ENCODE measurements at regions not wholly inside any gene's neighbourhood (a gene's known extent, or its start where the extent isn't known, plus 50 kb on each side); places are given as distances from the start of the nearest gene placed in this dataset.
"Not testable (repeated sequence)": the region's sequence is repeated elsewhere in the genome, so short reads cannot be mapped to it uniquely, and the experiment has no call there.

- no peak for DNase-seq
Measured at GRCh38 chr6:79808921-79809320, 138.4 kb downstream of the ELOVL4 start.

GRCh38 chr6:79806661-79807060, 140.7 kb downstream of the ELOVL4 start:
- not testable (repeated sequence) for DNase-seq

- no peak for DNase-seq
Measured at GRCh38 chr6:79804732-79805131, 142.6 kb downstream of the ELOVL4 start.

- no peak for DNase-seq
Measured at GRCh38 chr6:79803917-79804316, 143.4 kb downstream of the ELOVL4 start.

- no peak for DNase-seq
Measured at GRCh38 chr6:79802657-79803300, 144.6 kb downstream of the ELOVL4 start.

- DNase-seq, result no peak
Measured at GRCh38 chr6:79801362-79801761, 146.0 kb downstream of the ELOVL4 start.

GRCh38 chr6:79798841-79799240, 148.5 kb downstream of the ELOVL4 start:
- no peak for DNase-seq

- no peak for DNase-seq
Measured at GRCh38 chr6:79797912-79798311, 149.4 kb downstream of the ELOVL4 start.

- DNase-seq, result no peak
Measured at GRCh38 chr6:79797163-79797764, 150.1 kb downstream of the ELOVL4 start.

- no peak for DNase-seq
Measured at GRCh38 chr6:79796197-79796596, 151.2 kb downstream of the ELOVL4 start.

GRCh38 chr6:79789896-79790295, 157.5 kb downstream of the ELOVL4 start:
- DNase-seq, result no peak

GRCh38 chr6:79788756-79789155, 157.6 kb downstream of the SH3BGRL2 start:
- no peak for DNase-seq

- DNase-seq, result no peak
Measured at GRCh38 chr6:79787626-79788025, 156.5 kb downstream of the SH3BGRL2 start.

GRCh38 chr6:79784395-79784753, 153.2 kb downstream of the SH3BGRL2 start:
- no peak for DNase-seq

- no peak for DNase-seq
Measured at GRCh38 chr6:79783670-79784394, 152.7 kb downstream of the SH3BGRL2 start.

- DNase-seq, result no peak
Measured at GRCh38 chr6:79782792-79783580, 151.9 kb downstream of the SH3BGRL2 start.

GRCh38 chr6:79781916-79782315, 150.8 kb downstream of the SH3BGRL2 start:
- no peak for DNase-seq

GRCh38 chr6:79780881-79781280, 149.8 kb downstream of the SH3BGRL2 start:
- no peak for DNase-seq

GRCh38 chr6:79778816-79779215, 147.7 kb downstream of the SH3BGRL2 start:
- no peak for DNase-seq

GRCh38 chr6:79777713-79778579, 146.8 kb downstream of the SH3BGRL2 start:
- DNase-seq, result peak; percentile 29

- no peak for DNase-seq
Measured at GRCh38 chr6:79776076-79776475, 144.9 kb downstream of the SH3BGRL2 start.

GRCh38 chr6:79775222-79775621, 144.1 kb downstream of the SH3BGRL2 start:
- DNase-seq, result no peak
